ENCODE measurements at regions not wholly inside any gene's neighbourhood (a gene's known extent, or its start where the extent isn't known, plus 50 kb on each side); places are given as distances from the start of the nearest gene placed in this dataset.

- Histone ChIP-seq H3K4me1 (ENCODE audit: control insufficient read depth in 1 of 2, insufficient read depth in 2 of 2, low read length in 2 of 2) (no peaks in the 10 kb centered on the region), H3K36me3 (ENCODE audit: control insufficient read depth in 1 of 2, insufficient read depth in 2 of 2, low read length in 2 of 2) (no peaks in the 10 kb centered on the region), H2BK120ac (ENCODE audit: insufficient read depth, low read length, poor library complexity) (no peak overlapping the region), H3K79me1 (ENCODE audit: low read length) (no peaks in the 10 kb centered on the region), H4K91ac (ENCODE audit: low read depth, low read length) (no peak overlapping the region), H3K27me3 (ENCODE audit: insufficient read depth, low read length) (no peaks in the 10 kb centered on the region), H3K4me3 (ENCODE audit: low read depth, low read length) (no peak overlapping the region), H3K9me3 (ENCODE audit: insufficient read depth, low read depth, low read length) (no peaks in the 10 kb centered on the region), H3K4ac (ENCODE audit: low read depth, low read length) (no peak overlapping the region), H2AK5ac (ENCODE audit: low read length) (no peak overlapping the region), H3K18ac (ENCODE audit: low read length) (no peak overlapping the region), H4K8ac (ENCODE audit: low read depth, low read length) (no peak overlapping the region), H2BK12ac (ENCODE audit: low read length) (no peak overlapping the region), H3K79me2 (ENCODE audit: control insufficient read depth, insufficient read depth, low read length, poor library complexity) (no peaks in the 10 kb centered on the region), H3K27ac (ENCODE audit: low read depth, low read length) (no peak overlapping the region), H2AFZ (ENCODE audit: insufficient read depth, low read length, poor library complexity) (no peak overlapping the region), H3K4me2 (ENCODE audit: low read length) (no peak overlapping the region), H2BK5ac (ENCODE audit: low read depth, low read length, poor library complexity) (no peak overlapping the region), H4K12ac (ENCODE audit: low read depth, low read length) (no peak overlapping the region), H3K9ac (ENCODE audit: low read length) (no peak overlapping the region), H3K14ac (ENCODE audit: low read length) (no peak overlapping the region), H3K23ac (ENCODE audit: low read length) (no peak overlapping the region)
- DNase-seq: no peak
- WGBS (ENCODE audit: extremely low coverage, insufficient coverage, insufficient read length): no CpG with 5 or more reads among the region's 2 CpGs
Observed at GRCh38 chr5:91955610-91956009, 572.5 kb upstream of the ARRDC3 start.

- Histone ChIP-seq H3K79me1 (ENCODE audit: low read length) (no peaks in the 10 kb centered on the region), H2BK120ac (ENCODE audit: insufficient read depth, low read length, poor library complexity) (no peak overlapping the region), H3K14ac (ENCODE audit: low read length) (no peak overlapping the region), H3K27ac (ENCODE audit: low read depth, low read length) (no peak overlapping the region), H3K79me2 (ENCODE audit: control insufficient read depth, insufficient read depth, low read length, poor library complexity) (no peaks in the 10 kb centered on the region), H2BK12ac (ENCODE audit: low read length) (no peak overlapping the region), H3K4me1 (ENCODE audit: control insufficient read depth in 1 of 2, insufficient read depth in 2 of 2, low read length in 2 of 2) (no peaks in the 10 kb centered on the region), H3K9me3 (ENCODE audit: insufficient read depth, low read depth, low read length) (no peaks in the 10 kb centered on the region), H3K4ac (ENCODE audit: low read depth, low read length) (no peak overlapping the region), H2AK5ac (ENCODE audit: low read length) (no peak overlapping the region), H3K18ac (ENCODE audit: low read length) (no peak overlapping the region), H3K23ac (ENCODE audit: low read length) (no peak overlapping the region), H3K9ac (ENCODE audit: low read length) (no peak overlapping the region), H3K4me2 (ENCODE audit: low read length) (no peak overlapping the region), H2BK5ac (ENCODE audit: low read depth, low read length, poor library complexity) (no peak overlapping the region), H4K8ac (ENCODE audit: low read depth, low read length) (no peak overlapping the region), H3K27me3 (ENCODE audit: insufficient read depth, low read length) (no peaks in the 10 kb centered on the region), H3K4me3 (ENCODE audit: low read depth, low read length) (no peak overlapping the region), H2AFZ (ENCODE audit: insufficient read depth, low read length, poor library complexity) (no peak overlapping the region), H3K36me3 (ENCODE audit: control insufficient read depth in 1 of 2, insufficient read depth in 2 of 2, low read length in 2 of 2) (no peaks in the 10 kb centered on the region), H4K91ac (ENCODE audit: low read depth, low read length) (no peak overlapping the region), H4K12ac (ENCODE audit: low read depth, low read length) (no peak overlapping the region)
- peak in 1 of 2 donors; percentile 54 for DNase-seq
Observed at GRCh38 chr5:91954136-91954535, 571.0 kb upstream of the ARRDC3 start.

- Histone ChIP-seq H3K23ac (ENCODE audit: low read length) (no peak overlapping the region), H2BK120ac (ENCODE audit: insufficient read depth, low read length, poor library complexity) (no peak overlapping the region), H3K9ac (ENCODE audit: low read length) (no peak overlapping the region), H2BK12ac (ENCODE audit: low read length) (no peak overlapping the region), H3K36me3 (ENCODE audit: control insufficient read depth in 1 of 2, insufficient read depth in 2 of 2, low read length in 2 of 2) (no peaks in the 10 kb centered on the region), H3K18ac (ENCODE audit: low read length) (no peak overlapping the region), H3K14ac (ENCODE audit: low read length) (no peak overlapping the region), H3K4me2 (ENCODE audit: low read length) (no peak overlapping the region), H3K4me1 (ENCODE audit: control insufficient read depth in 1 of 2, insufficient read depth in 2 of 2, low read length in 2 of 2) (no peaks in the 10 kb centered on the region), H2AFZ (ENCODE audit: insufficient read depth, low read length, poor library complexity) (no peak overlapping the region), H3K79me2 (ENCODE audit: control insufficient read depth, insufficient read depth, low read length, poor library complexity) (no peaks in the 10 kb centered on the region), H3K27me3 (ENCODE audit: insufficient read depth, low read length) (no peaks in the 10 kb centered on the region), H3K9me3 (ENCODE audit: insufficient read depth, low read depth, low read length) (no peaks in the 10 kb centered on the region), H3K27ac (ENCODE audit: low read depth, low read length) (no peak overlapping the region), H4K12ac (ENCODE audit: low read depth, low read length) (no peak overlapping the region), H4K8ac (ENCODE audit: low read depth, low read length) (no peak overlapping the region), H2AK5ac (ENCODE audit: low read length) (no peak overlapping the region), H3K79me1 (ENCODE audit: low read length) (no peaks in the 10 kb centered on the region), H3K4me3 (ENCODE audit: low read depth, low read length) (no peak overlapping the region), H3K4ac (ENCODE audit: low read depth, low read length) (no peak overlapping the region), H4K91ac (ENCODE audit: low read depth, low read length) (no peak overlapping the region), H2BK5ac (ENCODE audit: low read depth, low read length, poor library complexity) (no peak overlapping the region)
- DNase-seq: no peak
- WGBS (ENCODE audit: extremely low coverage, insufficient coverage, insufficient read length): no CpG with 5 or more reads among the region's 2 CpGs
Observed at GRCh38 chr5:91950328-91950727, 567.2 kb upstream of the ARRDC3 start.

GRCh38 chr5:91946870-91947269 lies 563.8 kb upstream of the ARRDC3 start:
- H4K12ac ChIP-seq (ENCODE audit: low read depth, low read length): no peak overlapping the region

More at GRCh38 chr5:91946870-91947269, 563.8 kb upstream of the ARRDC3 start:
- H3K18ac ChIP-seq (ENCODE audit: low read length): no peak overlapping the region
- no peaks in the 10 kb centered on the region for H3K36me3 ChIP-seq (ENCODE audit: control insufficient read depth in 1 of 2, insufficient read depth in 2 of 2, low read length in 2 of 2)
- no peaks in the 10 kb centered on the region for H3K27me3 ChIP-seq (ENCODE audit: insufficient read depth, low read length)
- H3K79me1 ChIP-seq (ENCODE audit: low read length): no peaks in the 10 kb centered on the region
- no peaks in the 10 kb centered on the region for H3K4me1 ChIP-seq (ENCODE audit: control insufficient read depth in 1 of 2, insufficient read depth in 2 of 2, low read length in 2 of 2)
- no peaks in the 10 kb centered on the region for H3K9me3 ChIP-seq (ENCODE audit: insufficient read depth, low read depth, low read length)
- no peak for DNase-seq
- no peak overlapping the region for H2BK5ac ChIP-seq (ENCODE audit: low read depth, low read length, poor library complexity)
- H4K8ac ChIP-seq (ENCODE audit: low read depth, low read length): no peak overlapping the region
- no peak overlapping the region for H2BK12ac ChIP-seq (ENCODE audit: low read length)
- H2AFZ ChIP-seq (ENCODE audit: insufficient read depth, low read length, poor library complexity): no peak overlapping the region
- H3K9ac ChIP-seq (ENCODE audit: low read length): no peak overlapping the region
- H4K91ac ChIP-seq (ENCODE audit: low read depth, low read length): no peak overlapping the region
- no peak overlapping the region for H3K4me2 ChIP-seq (ENCODE audit: low read length)
- no peak overlapping the region for H3K27ac ChIP-seq (ENCODE audit: low read depth, low read length)
- H3K4ac ChIP-seq (ENCODE audit: low read depth, low read length): no peak overlapping the region
- H3K14ac ChIP-seq (ENCODE audit: low read length): no peak overlapping the region
- no peak overlapping the region for H3K4me3 ChIP-seq (ENCODE audit: low read depth, low read length)
- no CpG with 5 or more reads among the region's 4 CpGs for whole genome bisulfite sequencing (ENCODE audit: extremely low coverage, insufficient coverage, insufficient read length)
- H2AK5ac ChIP-seq (ENCODE audit: low read length): no peak overlapping the region
- no peak overlapping the region for H2BK120ac ChIP-seq (ENCODE audit: insufficient read depth, low read length, poor library complexity)
- no peak overlapping the region for H3K23ac ChIP-seq (ENCODE audit: low read length)
- H3K79me2 ChIP-seq (ENCODE audit: control insufficient read depth, insufficient read depth, low read length, poor library complexity): no peaks in the 10 kb centered on the region
